ENCODE measurements at regions not wholly inside any gene's neighbourhood (a gene's known extent, or its start where the extent isn't known, plus 50 kb on each side); places are given as distances from the start of the nearest gene placed in this dataset.

- CTCF ChIA-PET: interaction anchor here (1.0 kb wide), 1 partner anchor 9 kb away, joined by 3 read pairs; no protein-coding TSS in a partner anchor
- no peak for DNase-seq (ENCODE audit: extremely low spot score)
- POLR2A ChIA-PET: no interaction called here
- TF ChIP-seq, protein P1, sequence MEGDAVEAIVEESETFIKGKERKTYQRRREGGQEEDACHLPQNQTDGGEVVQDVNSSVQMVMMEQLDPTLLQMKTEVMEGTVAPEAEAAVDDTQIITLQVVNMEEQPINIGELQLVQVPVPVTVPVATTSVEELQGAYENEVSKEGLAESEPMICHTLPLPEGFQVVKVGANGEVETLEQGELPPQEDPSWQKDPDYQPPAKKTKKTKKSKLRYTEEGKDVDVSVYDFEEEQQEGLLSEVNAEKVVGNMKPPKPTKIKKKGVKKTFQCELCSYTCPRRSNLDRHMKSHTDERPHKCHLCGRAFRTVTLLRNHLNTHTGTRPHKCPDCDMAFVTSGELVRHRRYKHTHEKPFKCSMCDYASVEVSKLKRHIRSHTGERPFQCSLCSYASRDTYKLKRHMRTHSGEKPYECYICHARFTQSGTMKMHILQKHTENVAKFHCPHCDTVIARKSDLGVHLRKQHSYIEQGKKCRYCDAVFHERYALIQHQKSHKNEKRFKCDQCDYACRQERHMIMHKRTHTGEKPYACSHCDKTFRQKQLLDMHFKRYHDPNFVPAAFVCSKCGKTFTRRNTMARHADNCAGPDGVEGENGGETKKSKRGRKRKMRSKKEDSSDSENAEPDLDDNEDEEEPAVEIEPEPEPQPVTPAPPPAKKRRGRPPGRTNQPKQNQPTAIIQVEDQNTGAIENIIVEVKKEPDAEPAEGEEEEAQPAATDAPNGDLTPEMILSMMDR (IDR thresholded peaks at IDR 0.05; ENCODE audit: control extremely low read depth, extremely low read depth, low read depth, missing control alignments): no peak
These were observed 403.7 kb downstream of the SOX2 start for GRCh38 chr3:182115328-182116015.

GRCh38 chr3:182116386-182116785 is 404.7 kb downstream of the SOX2 start:
- ChIA-PET CTCF (no interaction called here), POLR2A (no interaction called here)
- TF ChIP-seq, protein P1 (IDR thresholded peaks at IDR 0.05; ENCODE audit: control extremely low read depth, extremely low read depth, low read depth, missing control alignments): no peak
- no peak for DNase-seq (ENCODE audit: extremely low spot score)

DNA sequence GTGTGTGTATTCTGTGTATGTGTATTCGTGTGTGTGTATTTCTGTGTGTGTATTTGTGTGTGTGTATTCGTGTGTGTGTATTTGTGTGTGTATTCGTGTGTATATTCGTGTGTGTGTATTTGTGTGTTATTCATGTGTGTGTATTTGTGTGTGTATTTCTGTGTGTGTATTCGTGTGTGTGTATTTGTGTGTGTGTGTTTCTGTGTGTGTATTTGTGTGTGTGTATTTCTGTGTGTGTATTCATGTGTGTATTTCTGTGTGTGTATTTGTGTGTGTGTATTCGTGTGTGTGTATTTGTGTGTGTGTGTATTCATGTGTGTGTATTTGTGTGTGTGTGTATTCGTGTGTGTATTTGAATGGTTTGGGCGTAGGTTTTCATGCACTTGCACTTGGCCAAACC is 405.4 kb downstream of the SOX2 start:
- TF ChIP-seq, protein P1 (IDR thresholded peaks at IDR 0.05; ENCODE audit: control extremely low read depth, extremely low read depth, low read depth, missing control alignments): no peak
- ChIA-PET CTCF (interaction anchor here (1.0 kb wide), 1 partner anchor 10 kb away, joined by 3 read pairs; no protein-coding TSS in a partner anchor), POLR2A (no interaction called here)
- DNase-seq (ENCODE audit: extremely low spot score): no peak

- no peak for DNase-seq (ENCODE audit: extremely low spot score)
- ChIA-PET POLR2A (no interaction called here), CTCF (interaction anchor here (1.0 kb wide), 1 partner anchor 11 kb away, joined by 3 read pairs; no protein-coding TSS in a partner anchor)
- TF ChIP-seq, protein P1 (IDR thresholded peaks at IDR 0.05; ENCODE audit: control extremely low read depth, extremely low read depth, low read depth, missing control alignments): no peak
These were observed 405.9 kb downstream of the SOX2 start for GRCh38 chr3:182117583-182117982.

- ChIA-PET CTCF (interaction anchor here (1.0 kb wide), 1 partner anchor 11 kb away, joined by 3 read pairs; no protein-coding TSS in a partner anchor), POLR2A (no interaction called here)
- DNase-seq (ENCODE audit: extremely low spot score): no peak
- TF ChIP-seq, protein P1 (IDR thresholded peaks at IDR 0.05; ENCODE audit: control extremely low read depth, extremely low read depth, low read depth, missing control alignments): no peak
These were observed 406.3 kb downstream of the SOX2 start for GRCh38 chr3:182118066-182118465.

DNA sequence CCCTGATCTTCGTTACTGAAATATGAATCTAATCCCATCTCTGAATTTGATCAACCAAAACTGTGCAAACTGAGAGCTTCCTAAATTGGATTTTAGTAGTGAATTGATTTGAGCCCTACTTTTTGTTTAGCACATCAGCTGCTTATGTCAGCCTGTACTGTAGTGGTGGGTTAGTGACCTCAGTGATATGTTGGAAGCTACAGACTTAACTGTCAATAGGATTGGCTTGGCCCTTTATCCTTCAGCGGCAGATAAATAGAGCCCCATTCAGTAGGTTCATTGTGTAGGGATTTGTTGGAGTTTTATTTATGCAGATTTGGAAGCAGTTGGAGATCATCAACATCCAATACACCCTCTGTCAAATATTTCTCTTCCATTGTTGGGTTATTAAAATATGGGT is 409.7 kb downstream of the SOX2 start:
- no peak for DNase-seq (ENCODE audit: extremely low spot score)
- ChIA-PET CTCF (interaction anchor here (1.1 kb wide), 1 partner anchor 80 kb away, joined by 3 read pairs; no protein-coding TSS in a partner anchor), POLR2A (no interaction called here)
- TF ChIP-seq, protein P1 (IDR thresholded peaks at IDR 0.05; ENCODE audit: control extremely low read depth, extremely low read depth, low read depth, missing control alignments): no peak
